MM.1S (cell line): ENCODE measurements at regions not wholly inside any gene's neighbourhood (a gene's known extent, or its start where the extent isn't known, plus 50 kb on each side); places are given as distances from the start of the nearest gene placed in this dataset.

ENCODE experiments used
- EZH2 ChIP-seq: fragments of 300-600 bp; sonication (generic); optimal IDR thresholded peaks from 2 replicates; pipeline ENCODE3; 2017; ENCODE audit warnings: low read depth, mild to moderate bottlenecking, antibody characterized with exemption, low read length, mixed read lengths
- EZH2phosphoT487 ChIP-seq: fragments of 300-600 bp; sonication (generic); IDR thresholded peaks from 2 replicates; pipeline ENCODE4 v1.6.1; 2018; ENCODE audit warnings: antibody characterized with exemption, low read length
- TF ChIP-seq, protein P1 (sequence below): fragments of 300-600 bp; sonication (generic); IDR thresholded peaks from 2 replicates; pipeline ENCODE4 v1.5.1; 2016; ENCODE audit warnings: antibody characterized with exemption, low read length, mixed read lengths

DNA sequence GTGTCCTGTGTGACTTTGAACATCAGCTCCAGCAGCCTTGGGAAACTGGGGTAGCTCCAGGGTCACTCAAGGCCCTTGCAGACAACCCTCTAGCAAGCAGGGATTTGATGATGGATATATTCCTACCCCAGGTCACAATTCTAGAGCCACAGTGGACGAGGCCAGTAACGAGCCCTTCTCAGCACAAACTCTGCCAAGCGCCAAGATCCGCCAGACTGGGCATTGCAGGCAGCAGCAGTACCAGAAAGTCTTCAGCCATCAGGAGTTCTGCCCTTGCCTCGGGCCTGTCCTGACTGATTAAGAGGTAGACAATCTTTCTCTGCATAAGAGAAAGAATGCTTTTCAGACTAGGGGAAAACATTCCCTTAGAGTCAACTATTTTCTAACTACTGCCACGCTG is 259.1 kb downstream of the FBXO15 start:
- TF ChIP-seq, protein P1, sequence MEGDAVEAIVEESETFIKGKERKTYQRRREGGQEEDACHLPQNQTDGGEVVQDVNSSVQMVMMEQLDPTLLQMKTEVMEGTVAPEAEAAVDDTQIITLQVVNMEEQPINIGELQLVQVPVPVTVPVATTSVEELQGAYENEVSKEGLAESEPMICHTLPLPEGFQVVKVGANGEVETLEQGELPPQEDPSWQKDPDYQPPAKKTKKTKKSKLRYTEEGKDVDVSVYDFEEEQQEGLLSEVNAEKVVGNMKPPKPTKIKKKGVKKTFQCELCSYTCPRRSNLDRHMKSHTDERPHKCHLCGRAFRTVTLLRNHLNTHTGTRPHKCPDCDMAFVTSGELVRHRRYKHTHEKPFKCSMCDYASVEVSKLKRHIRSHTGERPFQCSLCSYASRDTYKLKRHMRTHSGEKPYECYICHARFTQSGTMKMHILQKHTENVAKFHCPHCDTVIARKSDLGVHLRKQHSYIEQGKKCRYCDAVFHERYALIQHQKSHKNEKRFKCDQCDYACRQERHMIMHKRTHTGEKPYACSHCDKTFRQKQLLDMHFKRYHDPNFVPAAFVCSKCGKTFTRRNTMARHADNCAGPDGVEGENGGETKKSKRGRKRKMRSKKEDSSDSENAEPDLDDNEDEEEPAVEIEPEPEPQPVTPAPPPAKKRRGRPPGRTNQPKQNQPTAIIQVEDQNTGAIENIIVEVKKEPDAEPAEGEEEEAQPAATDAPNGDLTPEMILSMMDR, result no peak
- TF ChIP-seq EZH2, result no peak
- TF ChIP-seq EZH2phosphoT487, result no peak
